SK-N-MC (cell line): ENCODE measurements at regions not wholly inside any gene's neighbourhood (a gene's known extent, or its start where the extent isn't known, plus 50 kb on each side); places are given as distances from the start of the nearest gene placed in this dataset.
"Not testable (repeated sequence)": the region's sequence is repeated elsewhere in the genome, so short reads cannot be mapped to it uniquely, and the experiment has no call there.

Experiments used
- DNase-seq: peaks from one replicate; pipeline ENCODE4 v3.0.0-alpha.2; 2011; ENCODE audit warnings: low read depth, low spot score
- H3K27ac ChIP-seq: fragments of 200-600 bp; sonication (generic); 2 replicates; pipeline ENCODE4 v1.5.1; 2016; ENCODE audit warnings: mixed run types
- H3K36me3 ChIP-seq: fragments of 200-600 bp; sonication (generic); 2 replicates; pipeline ENCODE4 v1.6.1; 2017; ENCODE audit warnings: antibody characterized with exemption, low read length, mixed read lengths; ENCODE audit not compliant: insufficient read depth
- H3K4me3 ChIP-seq: fragments of 200-600 bp; sonication (generic); 2 replicates; pipeline ENCODE4 v1.5.1; 2016
- H3K9ac ChIP-seq: fragments of 200-600 bp; sonication (generic); 2 replicates; pipeline ENCODE4 v1.8.0; 2017; ENCODE audit warnings: mixed run types, mixed read lengths; ENCODE audit not compliant: insufficient read length
- H3K9me3 ChIP-seq: fragments of 200-600 bp; sonication (generic); 2 replicates; pipeline ENCODE4 v1.6.1; 2017; ENCODE audit warnings: low read depth, mild to moderate bottlenecking, antibody characterized with exemption, low read length, moderate library complexity, mixed read lengths
- EZH2 ChIP-seq: fragments of 200-600 bp; sonication (generic); IDR thresholded peaks from one replicate; pipeline ENCODE4 v1.6.1; 2017; ENCODE audit warnings: antibody characterized with exemption
- FOXP2 ChIP-seq: optimal IDR thresholded peaks from 2 replicates; pipeline ENCODE3; 2011; ENCODE audit warnings: mild to moderate bottlenecking, moderate library complexity; ENCODE audit not compliant: insufficient read depth; ENCODE audit errors: extremely low read length, control extremely low read depth
- POLR2AphosphoS5 ChIP-seq: IDR thresholded peaks from 2 replicates; pipeline ENCODE4 v1.6.1; 2012; ENCODE audit warnings: mild to moderate bottlenecking, low read depth, low read length, borderline replicate concordance

- Histone ChIP-seq H3K9ac (no peak overlapping the region), H3K4me3 (no peak overlapping the region), H3K36me3 (no peaks in the 10 kb centered on the region), H3K27ac (no peak overlapping the region), H3K9me3 (no peaks in the 10 kb centered on the region)
- TF ChIP-seq EZH2 (no peak), FOXP2 (no peak), POLR2AphosphoS5 (no peak)
- DNase-seq = no peak
Measured at GRCh38 chr2:52475590-52475989, 1292.0 kb upstream of the CHAC2 start.

GRCh38 chr2:52474091-52474490 is 1293.5 kb upstream of the CHAC2 start:
- TF ChIP-seq POLR2AphosphoS5 (no peak), FOXP2 (no peak), EZH2 (no peak)
- Histone ChIP-seq H3K36me3 (no peaks in the 10 kb centered on the region), H3K27ac (no peak overlapping the region), H3K4me3 (no peak overlapping the region), H3K9me3 (no peaks in the 10 kb centered on the region), H3K9ac (no peak overlapping the region)
- no peak for DNase-seq

GRCh38 chr2:52473526-52473925 is 1294.1 kb upstream of the CHAC2 start:
- no peak for DNase-seq
- H3K4me3 ChIP-seq = no peak overlapping the region
- no peak overlapping the region for H3K9ac ChIP-seq
- no peaks in the 10 kb centered on the region for H3K36me3 ChIP-seq
- no peak overlapping the region for H3K27ac ChIP-seq
- H3K9me3 ChIP-seq = no peaks in the 10 kb centered on the region
- TF ChIP-seq POLR2AphosphoS5 = no peak
- no peak for TF ChIP-seq EZH2
- TF ChIP-seq FOXP2 = no peak

GRCh38 chr2:52470457-52470856 is 1297.1 kb upstream of the CHAC2 start:
- DNase-seq, H3K27ac ChIP-seq, H3K9me3 ChIP-seq, H3K36me3 ChIP-seq, H3K4me3 ChIP-seq, H3K9ac ChIP-seq: not testable (repeated sequence)

GRCh38 chr2:52467189-52467588 is 1300.4 kb upstream of the CHAC2 start:
- Histone ChIP-seq H3K4me3 (no peak overlapping the region), H3K27ac (no peak overlapping the region), H3K9ac (no peak overlapping the region), H3K36me3 (no peaks in the 10 kb centered on the region), H3K9me3 (no peaks in the 10 kb centered on the region)
- no peak for DNase-seq
- no peak for TF ChIP-seq POLR2AphosphoS5
- no peak for TF ChIP-seq FOXP2
- no peak for TF ChIP-seq EZH2

GRCh38 chr2:52465287-52465686 is 1302.3 kb upstream of the CHAC2 start:
- no peak for DNase-seq
- H3K36me3 ChIP-seq = no peaks in the 10 kb centered on the region

GRCh38 chr2:52463457-52463856 is 1304.1 kb upstream of the CHAC2 start:
- H3K4me3 ChIP-seq = no peak overlapping the region
- H3K36me3 ChIP-seq = no peaks in the 10 kb centered on the region
- H3K9me3 ChIP-seq = no peaks in the 10 kb centered on the region
- H3K27ac ChIP-seq = no peak overlapping the region
- no peak for TF ChIP-seq POLR2AphosphoS5
- TF ChIP-seq EZH2 = no peak
- no peak for TF ChIP-seq FOXP2
- DNase-seq = no peak
- no peak overlapping the region for H3K9ac ChIP-seq

More at GRCh38 chr2:52465287-52465686, 1302.3 kb upstream of the CHAC2 start:
- Histone ChIP-seq H3K9me3 (no peaks in the 10 kb centered on the region), H3K4me3 (no peak overlapping the region), H3K9ac (no peak overlapping the region), H3K27ac (no peak overlapping the region)
- no peak for TF ChIP-seq EZH2
- no peak for TF ChIP-seq POLR2AphosphoS5
- TF ChIP-seq FOXP2 = no peak

- TF ChIP-seq FOXP2 = no peak
- TF ChIP-seq EZH2 = no peak
- no peak for TF ChIP-seq POLR2AphosphoS5
- Histone ChIP-seq H3K4me3 (no peak overlapping the region), H3K27ac (no peak overlapping the region), H3K36me3 (no peaks in the 10 kb centered on the region), H3K9ac (no peak overlapping the region), H3K9me3 (no peaks in the 10 kb centered on the region)
- DNase-seq = no peak
Measured at GRCh38 chr2:52456561-52457377, 1310.8 kb upstream of the CHAC2 start.

GRCh38 chr2:52454962-52455361 is 1312.6 kb upstream of the CHAC2 start:
- no peaks in the 10 kb centered on the region for H3K9me3 ChIP-seq
- no peak overlapping the region for H3K4me3 ChIP-seq
- no peaks in the 10 kb centered on the region for H3K36me3 ChIP-seq
- no peak overlapping the region for H3K9ac ChIP-seq
- no peak overlapping the region for H3K27ac ChIP-seq
- TF ChIP-seq POLR2AphosphoS5 (no peak), EZH2 (no peak), FOXP2 (no peak)
- DNase-seq = no peak

- no peak for DNase-seq
- Histone ChIP-seq H3K36me3 (no peaks in the 10 kb centered on the region), H3K9ac (no peak overlapping the region), H3K9me3 (no peaks in the 10 kb centered on the region), H3K4me3 (no peak overlapping the region), H3K27ac (no peak overlapping the region)
- TF ChIP-seq FOXP2 (no peak), POLR2AphosphoS5 (no peak), EZH2 (no peak)
Measured at GRCh38 chr2:52452201-52452600, 1315.4 kb upstream of the CHAC2 start.
